OCI-LY7 (cell line): ENCODE measurements at regions not wholly inside any gene's neighbourhood (a gene's known extent, or its start where the extent isn't known, plus 50 kb on each side); places are given as distances from the start of the nearest gene placed in this dataset.

Source experiments
- BruUV-seq: library from RNA; stranded (reverse); fragments of 400-500 nt; replicated peaks from 2 replicates; lab custom pipeline; 2021; lab: Mats Ljungman, UMichigan
- CTCF ChIA-PET: fragments of 300-600 bp; sonication (Branson Sonifier 250); formaldehyde crosslinking; loops from one replicate; lab custom pipeline; 2022; ENCODE audit warnings: antibody characterized with exemption; ENCODE audit not compliant: unreplicated experiment; lab: Charles Lee
- POLR2A ChIA-PET: fragments of 300-600 bp; sonication (Branson Sonifier 250); formaldehyde crosslinking; loops from one replicate; lab custom pipeline; 2022; ENCODE audit warnings: antibody characterized with exemption; lab: Charles Lee
- DNase-seq: peaks from one replicate; pipeline ENCODE4 v3.0.0-alpha.2; 2015; ENCODE audit warnings: low spot score
- H2AFZ ChIP-seq: fragments of 200-600 bp; sonication (generic), shearing (Covaris generic); 2 replicates; pipeline ENCODE4 v1.6.1; 2014; ENCODE audit warnings: mild to moderate bottlenecking, antibody characterized with exemption, low read length, moderate library complexity
- H3K27ac ChIP-seq: fragments of 200-600 bp; sonication (generic); 2 replicates; pipeline ENCODE4 v1.5.1; 2014; ENCODE audit warnings: mixed run types, low read depth, mild to moderate bottlenecking, moderate library complexity, low read length, inconsistent platforms; ENCODE audit not compliant: poor library complexity, severe bottlenecking
- H3K36me3 ChIP-seq: fragments of 200-600 bp; sonication (generic); 2 replicates; pipeline ENCODE4 v1.6.1; 2014; ENCODE audit warnings: mild to moderate bottlenecking, antibody characterized with exemption, low read length, moderate library complexity, mixed read lengths; ENCODE audit not compliant: insufficient read depth
- H3K4me1 ChIP-seq: fragments of 200-600 bp; sonication (generic); 2 replicates; pipeline ENCODE4 v1.5.1; 2014; ENCODE audit warnings: mild to moderate bottlenecking, low read length; ENCODE audit not compliant: insufficient read depth, poor library complexity, severe bottlenecking
- H3K4me2 ChIP-seq: fragments of 200-600 bp; sonication (generic); 2 replicates; pipeline ENCODE4 v1.6.1; 2014; ENCODE audit warnings: mild to moderate bottlenecking, low read length
- H3K4me3 ChIP-seq: fragments of 200-600 bp; sonication (generic); 2 replicates; pipeline ENCODE4 v1.5.1; 2014; ENCODE audit warnings: mild to moderate bottlenecking, low read depth, low read length; ENCODE audit not compliant: poor library complexity, severe bottlenecking
- H3K79me2 ChIP-seq: fragments of 200-600 bp; sonication (generic); 2 replicates; pipeline ENCODE4 v1.6.1; 2016; ENCODE audit warnings: low read depth, mild to moderate bottlenecking, low read length, moderate library complexity, mixed read lengths; ENCODE audit not compliant: insufficient read depth
- H3K9me2 ChIP-seq: fragments of 200-600 bp; sonication (generic); 2 replicates; pipeline ENCODE4 v1.6.1; 2016; ENCODE audit warnings: mild to moderate bottlenecking, low read length, mixed read lengths; ENCODE audit not compliant: insufficient read depth
- H3K9me3 ChIP-seq: fragments of 200-600 bp; sonication (generic); 2 replicates; pipeline ENCODE4 v1.6.1; 2014; ENCODE audit warnings: mild to moderate bottlenecking, mixed run types, low read length, mixed read lengths
- H4K20me1 ChIP-seq: fragments of 200-600 bp; sonication (generic); 2 replicates; pipeline ENCODE4 v1.6.1; 2014; ENCODE audit warnings: mild to moderate bottlenecking, antibody characterized with exemption, low read length, moderate library complexity, mixed read lengths; ENCODE audit not compliant: insufficient read depth
- CTCF ChIP-seq: fragments of 200-600 bp; sonication (generic); conservative IDR thresholded peaks from 2 replicates; pipeline ENCODE4 v1.5.1; 2014; ENCODE audit warnings: mild to moderate bottlenecking, antibody characterized with exemption, low read length, moderate library complexity, mixed read lengths
- EZH2phosphoT487 ChIP-seq: fragments of 200-600 bp; sonication (generic); IDR thresholded peaks from 2 replicates; pipeline ENCODE4 v1.6.1; 2018; ENCODE audit warnings: low read depth, borderline replicate concordance, mild to moderate bottlenecking, mixed run types, antibody characterized with exemption, low read length, moderate library complexity, mixed read lengths
- intact Hi-C: fragments of 100-400 bp; cut with micrococcal nuclease; formaldehyde crosslinking; loops from one replicate; pipeline ENCODE4 v1.10.0; 2022; ENCODE audit not compliant: unreplicated experiment

GRCh38 chr5:67520161-67520908, 323.7 kb upstream of the CD180 start:
- Histone ChIP-seq H3K9me2 (no peaks in the 10 kb centered on the region), H4K20me1 (no peaks in the 10 kb centered on the region), H3K9me3 (no peaks in the 10 kb centered on the region), H3K27ac (no peak overlapping the region), H3K4me3 (no peak overlapping the region), H3K79me2 (no peaks in the 10 kb centered on the region), H3K4me1 (no peaks in the 10 kb centered on the region), H3K36me3 (no peaks in the 10 kb centered on the region), H3K4me2 (no peak overlapping the region), H2AFZ (no peak overlapping the region)
- ChIA-PET POLR2A (interaction anchor here (0.6 to 1.1 kb wide), 2 partner anchors 9 to 520 kb away, joined by 3 read pairs; no protein-coding TSS in a partner anchor), CTCF (no interaction called here)
- TF ChIP-seq EZH2phosphoT487 (no peak), CTCF (no peak)
- BruUV-seq: no TSS peak
- no peak for DNase-seq
- intact Hi-C loops: no loop called here

GRCh38 chr5:67518227-67518626, 321.6 kb upstream of the CD180 start:
- no peaks in the 10 kb centered on the region for H3K36me3 ChIP-seq
- H3K9me3 ChIP-seq: no peaks in the 10 kb centered on the region
- H3K4me2 ChIP-seq: no peak overlapping the region
- no peak overlapping the region for H3K27ac ChIP-seq
- H3K9me2 ChIP-seq: no peaks in the 10 kb centered on the region
- DNase-seq: no peak
- H3K4me1 ChIP-seq: no peaks in the 10 kb centered on the region
- ChIA-PET CTCF (no interaction called here), POLR2A (interaction anchor here (0.7 to 0.8 kb wide), 3 partner anchors 16 to 1282 kb away, joined by 3 to 6 read pairs (median 5); no protein-coding TSS in a partner anchor)
- H3K79me2 ChIP-seq: no peaks in the 10 kb centered on the region
- BruUV-seq: no TSS peak
- no peak for TF ChIP-seq CTCF
- TF ChIP-seq EZH2phosphoT487: no peak
- H3K4me3 ChIP-seq: no peak overlapping the region
- no peak overlapping the region for H2AFZ ChIP-seq
- H4K20me1 ChIP-seq: no peaks in the 10 kb centered on the region
- intact Hi-C loops: no loop called here

GRCh38 chr5:67516948-67517565, 320.5 kb upstream of the CD180 start:
- DNase-seq: no peak
- TF ChIP-seq EZH2phosphoT487 (no peak), CTCF (no peak)
- ChIA-PET POLR2A (interaction anchor here (0.6 kb wide), 1 partner anchor 1468 kb away, joined by 5 read pairs; no protein-coding TSS in a partner anchor), CTCF (no interaction called here)
- Histone ChIP-seq H3K4me3 (no peak overlapping the region), H3K79me2 (no peaks in the 10 kb centered on the region), H4K20me1 (no peaks in the 10 kb centered on the region), H3K4me2 (no peak overlapping the region), H3K9me2 (no peaks in the 10 kb centered on the region), H3K4me1 (no peaks in the 10 kb centered on the region), H3K27ac (no peak overlapping the region), H3K36me3 (no peaks in the 10 kb centered on the region), H2AFZ (no peak overlapping the region), H3K9me3 (no peaks in the 10 kb centered on the region)
- intact Hi-C loops: no loop called here
- BruUV-seq: no TSS peak
